HG03457 (cell line): ENCODE measurements at regions not wholly inside any gene's neighbourhood (a gene's known extent, or its start where the extent isn't known, plus 50 kb on each side); places are given as distances from the start of the nearest gene placed in this dataset.
"Not testable (repeated sequence)": the region's sequence is repeated elsewhere in the genome, so short reads cannot be mapped to it uniquely, and the experiment has no call there.

Experiments used
- ATAC-seq: cut with Tn5 transposase; IDR thresholded peaks from one replicate; pipeline ENCODE4 v1.9.1; 2021; ENCODE audit warnings: moderate number of reproducible peaks; ENCODE audit not compliant: unreplicated experiment

DNA sequence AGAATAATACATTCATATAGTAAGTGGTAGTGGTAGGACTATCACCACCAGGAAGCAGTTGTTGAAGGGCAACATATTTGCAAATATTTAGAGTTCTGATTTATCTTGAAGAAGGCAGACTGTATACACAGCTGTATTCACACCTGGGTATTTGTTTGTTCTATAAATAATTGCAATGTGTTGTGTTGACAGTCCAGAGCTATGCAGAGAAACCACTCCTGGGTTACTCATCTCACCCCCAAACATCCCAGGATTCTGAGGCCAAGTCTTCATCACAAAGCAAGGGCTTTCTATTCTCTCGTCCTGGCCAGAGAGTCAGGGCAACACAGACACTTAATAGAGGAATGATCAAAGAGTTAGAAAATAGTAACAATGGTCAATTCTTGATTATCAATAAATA is 102.1 kb upstream of the FAT3 start:
- ATAC-seq, result no peak

DNA sequence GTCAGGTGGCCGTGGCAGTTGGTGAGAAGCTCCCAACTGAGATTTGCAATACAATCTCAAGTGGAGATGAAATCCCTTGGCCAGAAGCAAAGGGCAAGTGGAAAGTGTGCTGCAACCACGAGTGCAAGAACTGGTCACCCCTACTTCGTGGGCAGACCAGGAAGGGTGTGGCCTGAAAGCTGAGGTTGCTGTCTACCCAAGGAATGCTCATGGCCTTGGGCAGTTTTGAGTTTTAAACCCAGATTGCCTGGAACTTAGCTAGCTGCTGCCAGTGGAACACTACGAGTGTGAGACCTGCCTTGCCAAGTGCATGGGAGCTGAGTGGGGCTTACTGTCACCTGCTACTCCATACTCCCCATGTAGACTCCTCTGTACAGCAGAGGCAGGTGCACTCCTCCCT is 113.3 kb upstream of the FAT3 start:
- no peak for ATAC-seq

DNA sequence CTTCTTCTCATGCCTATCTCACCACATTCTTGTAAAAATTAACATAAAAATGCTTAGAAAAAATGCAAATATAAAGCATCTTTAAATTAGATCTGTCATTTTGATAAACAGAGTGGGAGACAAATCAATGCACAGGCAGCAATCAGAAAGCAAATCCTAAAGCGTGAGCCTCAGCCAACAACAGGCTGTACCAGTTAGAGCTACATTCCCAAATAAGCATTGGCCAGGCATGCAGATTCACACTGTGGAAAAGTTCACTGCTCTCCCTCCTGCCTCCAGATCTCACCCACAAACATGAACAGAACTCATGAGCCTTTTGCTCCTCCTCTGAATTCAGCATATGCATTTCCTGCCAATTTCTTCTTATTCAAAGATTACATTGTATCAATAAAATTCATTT is 115.2 kb upstream of the FAT3 start:
- ATAC-seq, result no peak

DNA sequence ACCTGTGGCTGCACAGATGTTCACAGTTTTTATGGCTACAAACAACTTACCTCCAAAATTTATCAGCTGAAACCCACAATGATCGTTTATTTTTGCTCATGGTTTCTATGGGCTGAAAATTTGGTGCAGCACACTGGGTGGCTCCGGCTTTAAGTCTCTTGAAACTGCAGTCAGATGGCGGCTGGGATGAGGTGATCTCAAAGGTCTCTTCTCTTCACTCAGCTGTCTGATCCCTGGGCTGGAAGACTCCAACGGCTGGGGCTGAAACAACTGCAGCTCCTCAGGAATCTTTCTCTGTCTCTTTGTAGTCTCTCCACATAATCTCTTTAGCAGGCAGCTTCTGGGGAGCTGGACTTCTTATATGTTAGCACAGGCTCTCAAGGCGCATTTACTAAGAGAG is 117.3 kb upstream of the FAT3 start:
- ATAC-seq, result no peak

DNA sequence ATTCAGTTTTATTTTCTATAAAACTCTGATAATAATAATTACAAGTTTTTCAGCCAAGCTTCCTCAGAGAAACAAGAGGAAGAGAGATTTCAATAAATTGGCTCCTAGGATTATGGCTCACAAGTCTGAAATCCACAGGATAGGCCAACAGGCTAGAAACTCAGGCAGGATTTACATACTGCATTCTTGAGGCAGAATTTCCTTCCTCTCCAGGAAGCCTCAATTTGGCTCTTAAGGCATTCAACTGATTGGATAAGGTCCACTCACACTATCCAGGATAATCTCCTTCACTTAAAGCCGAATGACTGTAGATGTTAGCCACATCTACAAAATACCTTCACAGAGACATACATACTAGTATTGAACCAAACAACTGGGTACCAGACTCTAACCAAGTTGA is 120.3 kb upstream of the FAT3 start:
- ATAC-seq, result no peak

DNA sequence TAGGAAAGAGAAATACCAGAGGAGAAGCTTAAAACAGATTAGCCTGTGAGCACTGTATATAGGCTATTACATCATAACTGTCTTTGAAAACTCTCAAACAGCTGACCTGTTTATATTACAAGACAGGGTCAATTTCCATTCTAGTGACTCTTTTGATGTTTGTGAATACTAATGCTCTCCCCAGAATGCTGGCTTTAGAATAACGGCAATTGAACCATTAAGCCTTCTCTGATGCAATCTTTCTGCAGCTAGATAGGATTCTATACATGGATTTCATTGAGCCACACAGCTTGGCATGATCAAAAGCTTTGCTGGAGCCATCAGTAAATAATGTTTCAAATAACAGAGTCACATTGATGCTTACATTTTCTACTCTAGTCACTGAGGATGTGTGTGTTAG is 122.7 kb upstream of the FAT3 start:
- ATAC-seq, result no peak

DNA sequence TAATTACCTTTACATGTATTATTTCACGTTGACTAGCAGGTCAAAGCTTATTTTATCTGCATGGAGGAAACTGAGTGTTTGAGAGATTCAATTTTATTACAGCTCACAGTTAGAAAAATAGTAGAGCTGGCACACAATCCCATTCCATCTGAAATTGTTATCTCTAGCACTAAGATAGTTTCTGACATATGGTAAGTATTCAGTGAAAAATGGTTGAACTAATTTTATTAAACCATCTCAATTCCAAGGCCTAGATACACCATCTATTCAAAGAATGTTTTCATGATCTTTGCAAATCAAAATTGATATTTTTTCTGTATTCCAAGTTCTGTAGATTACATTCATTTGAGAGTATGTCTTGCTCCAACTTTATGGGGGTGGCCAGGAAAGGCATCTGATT is 125.4 kb upstream of the FAT3 start:
- ATAC-seq, result no peak

DNA sequence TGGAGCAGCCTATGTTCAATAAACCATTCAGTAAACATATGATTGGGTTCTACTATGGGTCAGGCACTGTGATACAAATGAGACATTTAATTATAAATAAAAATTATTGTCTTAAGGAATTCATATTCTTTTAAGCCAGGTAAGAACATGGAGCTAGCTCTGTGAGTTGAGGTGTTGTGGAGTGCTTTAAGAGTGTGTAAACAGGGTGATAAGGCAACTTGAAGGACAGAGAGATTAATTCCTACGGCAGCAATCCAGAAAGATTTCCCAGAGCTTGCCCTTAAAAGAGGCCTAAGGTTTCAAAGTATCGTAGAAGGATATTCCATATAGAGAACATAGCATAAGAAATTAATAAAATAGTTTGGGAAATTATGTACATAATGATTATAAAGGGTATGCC is 126.4 kb upstream of the FAT3 start:
- no peak for ATAC-seq

DNA sequence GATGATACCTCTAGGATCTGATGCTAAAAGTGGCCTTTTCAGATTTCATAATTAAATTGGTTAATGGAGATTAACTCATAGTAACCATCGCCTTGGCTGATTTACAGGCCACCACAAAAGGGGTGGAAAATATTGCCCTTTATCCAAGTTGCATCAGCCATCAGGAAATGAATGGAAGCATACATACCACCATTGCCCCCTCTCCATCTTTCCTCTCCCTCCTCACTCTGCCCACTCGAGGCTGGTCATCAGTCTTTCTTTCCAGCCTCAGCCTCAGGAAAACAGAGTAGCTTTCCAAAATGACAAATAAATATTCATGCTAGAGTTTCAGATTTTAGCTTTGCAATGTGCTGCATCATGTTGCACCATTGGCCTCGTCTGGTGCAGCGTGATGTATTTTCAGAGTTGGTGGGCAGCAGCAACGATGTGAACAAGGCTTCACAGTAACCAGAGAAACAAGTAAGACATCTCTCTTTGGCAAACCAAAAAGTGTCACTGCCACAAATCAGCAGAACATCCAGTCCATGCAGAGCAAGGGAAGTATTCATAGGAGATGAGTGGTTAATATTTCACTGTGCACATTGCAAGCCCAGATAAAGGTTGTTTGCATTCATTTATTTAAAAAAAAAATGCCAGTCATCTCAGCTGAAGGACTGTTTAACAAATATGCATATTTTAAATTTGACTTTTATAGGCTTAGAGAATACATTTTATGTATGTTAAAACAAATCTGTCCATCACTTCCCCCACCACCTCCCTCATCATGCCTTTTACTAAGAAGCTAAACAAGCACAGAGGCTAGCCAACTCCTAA is 136.7 kb upstream of the FAT3 start:
- no peak for ATAC-seq

DNA sequence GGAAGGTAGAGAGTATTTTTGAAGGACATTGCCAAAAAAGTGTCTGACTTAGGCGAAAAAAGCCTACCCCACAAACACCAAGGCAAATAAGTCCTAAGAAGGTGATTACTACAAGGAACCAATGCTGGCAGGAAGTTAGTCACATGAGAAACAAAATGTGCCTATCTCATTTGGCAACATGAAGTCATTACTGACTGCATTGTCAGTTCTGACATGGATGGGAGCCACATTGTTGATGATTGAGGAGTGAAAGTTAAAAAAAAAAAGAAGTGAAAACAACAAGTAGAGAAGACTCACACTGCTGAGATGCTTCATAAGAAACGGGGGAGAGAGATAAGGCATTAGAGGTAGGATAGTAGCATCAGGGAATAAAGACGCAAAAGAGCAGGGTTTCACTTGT is 141.5 kb upstream of the FAT3 start:
- no peak for ATAC-seq

DNA sequence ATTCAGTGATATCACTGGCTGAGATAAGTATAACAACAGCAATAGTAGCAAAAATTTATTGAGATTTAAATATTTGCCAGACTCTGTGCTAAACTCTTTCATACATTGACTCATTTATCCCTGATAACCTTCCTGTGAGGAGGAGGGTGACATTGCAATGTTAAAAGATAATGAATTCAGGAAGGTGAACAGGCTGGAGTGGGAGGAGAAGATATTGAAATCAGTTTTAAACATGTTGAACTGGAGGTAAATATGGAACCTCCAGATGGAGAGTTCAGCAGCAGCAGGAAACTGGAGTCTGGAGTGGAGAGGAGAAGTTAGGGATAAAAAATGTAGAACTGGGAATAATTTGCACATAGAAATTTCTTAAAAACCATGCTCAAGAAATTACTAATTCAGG is 142.0 kb upstream of the FAT3 start:
- no peak for ATAC-seq

DNA sequence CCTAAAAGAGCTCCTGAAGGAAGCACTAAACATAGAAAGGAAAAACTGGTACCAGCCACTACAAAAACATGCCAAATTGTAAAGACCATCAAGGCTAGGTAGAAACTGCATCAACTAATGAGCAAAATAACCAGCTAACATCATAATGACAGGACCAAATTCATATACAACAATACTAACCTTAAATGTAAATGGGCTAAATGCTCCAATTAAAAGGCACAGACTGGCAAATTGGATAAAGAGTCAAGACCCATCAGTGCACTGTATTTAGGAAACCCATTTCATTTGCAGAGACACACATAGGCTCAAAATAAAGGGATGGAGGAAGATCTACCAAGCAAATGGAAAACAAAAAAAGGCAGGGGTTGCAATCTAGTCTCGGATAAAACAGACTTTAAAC is 150.1 kb upstream of the FAT3 start:
- ATAC-seq, result not testable (repeated sequence)

DNA sequence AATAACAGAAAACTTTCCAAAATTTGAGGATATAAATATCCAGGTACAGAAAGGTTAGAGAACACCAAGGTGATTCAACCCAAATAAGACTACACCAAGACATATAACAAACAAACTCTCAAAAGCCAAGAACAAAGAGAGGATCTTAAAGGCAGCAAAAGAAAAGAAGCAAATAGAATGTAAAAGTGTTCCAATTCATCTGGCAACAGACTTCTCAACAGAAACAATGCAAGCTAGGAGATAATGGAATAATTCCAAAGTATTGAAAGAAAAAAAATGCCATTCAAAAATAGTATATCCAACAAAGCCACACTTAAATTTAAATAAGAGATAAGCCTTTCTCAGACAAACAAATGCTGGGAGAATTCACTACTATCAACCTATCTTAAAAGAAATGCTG is 153.0 kb upstream of the FAT3 start:
- no peak for ATAC-seq

DNA sequence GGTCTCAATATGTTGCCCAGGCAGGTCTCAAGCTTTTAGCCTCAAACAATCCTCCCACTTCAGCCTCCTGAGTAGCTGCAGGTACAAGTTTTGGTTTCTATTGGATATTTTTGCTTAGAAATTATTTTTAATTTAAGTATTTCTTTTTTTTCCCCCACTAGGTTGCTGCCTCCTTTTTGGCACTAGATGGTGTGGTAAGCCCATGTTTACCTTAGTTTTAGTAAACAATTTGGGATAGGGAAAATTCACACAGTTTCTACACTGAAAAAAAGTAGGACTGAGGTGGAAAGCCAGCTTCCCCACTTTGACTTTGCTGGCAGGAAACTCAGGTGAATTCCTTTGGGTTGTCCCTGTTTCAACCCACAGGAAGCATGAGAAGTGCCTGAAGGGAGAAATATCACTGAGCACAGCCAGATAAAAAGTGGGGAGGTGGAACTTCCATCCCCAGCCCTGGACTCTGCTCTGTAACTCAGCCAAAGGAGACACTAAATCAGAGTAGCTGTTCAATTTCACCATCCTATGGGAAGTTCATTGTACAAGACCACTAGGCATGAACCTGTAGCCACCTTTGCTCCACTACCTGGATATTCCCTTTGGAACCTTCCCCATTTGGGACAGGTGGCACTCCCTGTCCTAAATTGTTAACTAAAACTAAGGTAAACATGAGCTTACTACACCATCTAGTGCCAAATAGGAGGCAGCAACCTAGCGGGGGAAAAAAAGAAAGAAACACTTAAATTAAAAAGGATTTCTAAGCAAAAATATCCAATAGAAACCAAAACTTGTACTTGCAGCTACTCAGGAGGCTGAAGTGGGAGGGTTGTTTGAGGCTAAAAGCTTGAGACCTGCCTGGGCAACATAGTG is 154.4 kb upstream of the FAT3 start:
- ATAC-seq, result no peak

DNA sequence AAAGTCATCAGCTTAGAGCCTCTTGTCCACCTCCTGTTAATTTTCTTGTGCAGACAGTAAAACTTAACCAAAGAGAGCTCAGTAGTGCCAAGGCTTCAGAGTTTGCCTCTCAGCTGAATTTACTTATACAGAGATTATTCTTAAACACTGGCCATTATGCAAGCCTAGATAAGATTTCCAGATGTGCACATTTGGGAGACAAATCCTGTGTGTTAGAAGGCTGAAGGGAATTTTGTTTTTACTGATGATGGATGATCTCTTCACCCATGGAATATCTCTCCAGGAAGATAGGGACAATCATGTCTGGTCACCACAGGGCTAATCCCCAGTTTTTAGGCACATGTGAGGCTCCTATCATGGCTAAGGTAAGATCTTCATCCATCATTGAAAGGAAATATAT is 157.6 kb upstream of the FAT3 start:
- no peak for ATAC-seq

DNA sequence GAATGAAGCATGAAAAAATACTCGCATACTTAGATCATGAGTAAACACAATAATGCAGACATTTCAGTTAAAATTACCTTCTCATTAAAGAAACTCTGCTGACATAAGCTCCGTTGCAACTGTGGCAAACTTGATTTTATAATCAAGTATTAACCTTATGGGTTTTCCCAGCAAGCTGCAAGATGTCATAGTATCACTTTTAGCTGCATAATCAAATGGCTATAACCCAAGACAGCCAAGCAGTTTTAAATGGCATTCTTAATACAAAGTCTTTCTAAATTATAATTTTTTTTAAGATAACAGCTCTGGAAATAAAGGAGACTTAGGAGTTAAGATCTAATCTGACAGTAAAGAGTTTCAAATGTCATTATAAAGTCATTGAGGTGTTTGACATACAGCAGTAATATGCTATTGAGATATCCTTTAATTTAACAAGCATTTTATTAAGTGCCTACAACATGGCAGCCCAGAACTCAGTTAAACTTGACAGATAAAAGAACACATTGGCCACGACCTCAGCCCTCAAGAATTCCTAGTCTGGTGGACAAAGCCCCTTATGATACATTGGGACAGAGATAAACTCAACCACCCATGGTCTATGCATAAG is 163.1 kb upstream of the FAT3 start:
- ATAC-seq, result no peak

DNA sequence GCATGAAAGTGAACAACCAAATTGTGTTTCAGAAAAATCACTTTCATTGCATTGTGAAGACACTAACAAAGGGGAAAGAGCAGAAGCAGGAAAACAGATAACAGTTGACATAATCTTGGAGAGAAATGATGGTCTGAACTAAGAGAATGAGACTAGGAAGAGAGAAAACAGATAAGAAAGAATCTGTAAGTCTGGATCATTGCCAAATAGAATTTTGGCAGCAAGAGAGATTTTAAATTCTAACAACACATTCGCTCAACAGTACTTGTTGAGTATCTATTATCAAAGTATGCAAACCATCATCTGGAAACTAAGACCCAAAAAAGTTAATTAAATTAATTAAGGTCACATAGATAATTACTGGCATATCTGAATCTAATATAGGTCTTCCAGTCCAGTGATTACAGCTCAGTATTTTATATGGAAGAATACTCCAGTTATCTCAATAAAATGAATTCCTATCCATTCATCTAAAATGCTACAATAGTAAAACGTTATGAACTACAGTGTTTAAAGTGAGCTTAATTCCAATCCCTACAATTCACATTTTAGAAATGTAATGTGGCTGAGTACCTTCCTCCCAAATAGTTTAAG is 166.7 kb upstream of the FAT3 start:
- no peak for ATAC-seq

DNA sequence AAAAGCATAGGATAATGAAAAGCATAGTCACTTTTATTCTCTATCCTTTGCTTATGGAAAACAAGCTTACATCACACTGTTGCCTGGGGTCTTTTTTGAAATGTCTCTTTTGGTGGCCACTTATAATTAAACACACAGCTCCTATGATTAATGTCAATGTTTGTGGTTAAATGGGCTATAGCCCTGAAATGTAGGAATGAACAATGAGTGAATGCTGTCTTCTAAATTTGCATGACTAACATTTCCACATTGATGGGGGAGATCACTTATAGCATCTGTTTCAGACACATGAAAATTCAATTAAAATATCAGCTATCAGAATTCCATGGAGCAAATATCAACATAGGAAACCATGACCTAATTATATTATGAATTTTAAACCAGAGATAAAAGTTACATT is 171.4 kb upstream of the FAT3 start:
- no peak for ATAC-seq

DNA sequence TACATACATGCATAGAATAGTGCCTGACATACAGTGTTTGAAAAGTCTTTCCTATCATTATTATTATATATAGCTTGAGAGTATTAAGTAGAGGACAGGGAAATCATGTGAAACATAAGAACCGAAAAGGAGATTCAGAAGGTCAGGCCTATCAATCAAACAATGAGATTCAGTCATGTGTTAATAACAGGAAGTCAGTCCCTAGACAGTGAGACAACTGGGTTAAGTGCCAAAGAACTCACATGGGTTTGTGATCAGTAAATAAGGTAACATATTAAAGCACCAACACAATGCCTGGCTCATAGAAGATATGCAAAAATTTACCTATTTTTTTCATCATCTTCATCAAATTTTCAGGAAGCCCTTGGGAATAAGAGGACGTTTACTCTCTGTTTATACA is 174.3 kb upstream of the FAT3 start:
- no peak for ATAC-seq

DNA sequence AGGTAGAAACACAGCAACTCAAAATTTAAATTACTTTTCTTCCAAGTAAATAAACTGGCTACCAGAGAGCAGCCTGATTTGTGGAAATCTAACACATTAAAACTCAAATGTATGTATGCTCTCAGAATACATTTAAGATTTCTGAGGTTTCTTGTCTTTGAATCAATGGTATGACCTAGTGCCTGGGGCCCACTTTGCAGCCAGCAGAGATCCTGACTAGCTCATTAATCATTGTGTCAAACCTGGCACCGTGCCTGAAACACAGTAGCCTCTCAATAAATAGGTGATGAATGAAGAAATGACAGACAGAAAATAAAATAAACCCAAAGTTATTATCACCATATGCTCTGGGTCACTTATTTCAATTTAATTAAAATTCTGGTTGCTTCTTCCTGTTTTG is 176.2 kb upstream of the FAT3 start:
- ATAC-seq, result no peak

DNA sequence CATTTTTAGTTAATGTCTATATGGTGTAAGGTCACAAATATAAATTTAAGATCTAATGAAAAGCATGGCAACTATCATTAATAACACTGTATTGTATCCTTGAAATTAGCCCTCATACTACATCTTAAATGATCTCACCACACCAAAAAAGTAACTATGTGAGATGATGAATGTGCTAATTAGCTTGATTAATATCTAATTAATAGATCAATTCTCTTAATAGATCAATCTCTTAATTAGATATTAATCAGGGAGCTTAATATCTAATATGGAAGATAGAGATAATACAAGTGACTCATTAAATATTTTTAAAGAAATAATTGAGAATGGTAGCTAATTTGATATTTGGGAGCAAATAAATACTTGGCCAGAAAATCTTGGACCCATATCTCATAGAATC is 178.5 kb upstream of the FAT3 start:
- ATAC-seq, result no peak

DNA sequence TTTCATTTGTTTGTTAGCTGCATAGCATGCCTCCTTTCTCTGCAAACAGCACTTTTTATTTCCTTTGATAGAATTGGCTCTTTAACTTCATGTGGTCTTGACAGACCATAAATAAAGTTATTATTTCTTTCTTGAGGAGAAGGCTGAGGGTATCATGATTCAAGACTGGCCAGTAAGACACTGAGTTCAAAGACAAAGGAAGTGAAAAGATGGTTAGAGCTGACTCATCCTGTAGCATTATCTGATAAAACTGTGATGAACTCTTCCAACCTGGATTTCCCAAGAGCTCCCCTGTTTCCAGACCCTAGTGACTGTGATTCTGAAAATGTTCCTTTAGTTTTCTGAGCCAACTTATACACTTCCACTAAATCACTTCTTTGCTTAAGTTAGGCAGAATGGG is 179.3 kb upstream of the FAT3 start:
- no peak for ATAC-seq
